Panc1 (cell line): ENCODE measurements at regions not wholly inside any gene's neighbourhood (a gene's known extent, or its start where the extent isn't known, plus 50 kb on each side); places are given as distances from the start of the nearest gene placed in this dataset.

Experiments used
- ATAC-seq: fragments of 200-7000 bp; cut with Tn5 transposase; 2 replicates; pipeline ENCODE4 v1.9.1; 2020; ENCODE audit warnings: mild to moderate bottlenecking, moderate library complexity
- BruUV-seq: library from RNA; stranded (reverse); fragments of 400-500 nt; replicated peaks from 2 replicates; lab custom pipeline; 2021; lab: Mats Ljungman, UMichigan
- CTCF ChIA-PET: fragments of 300-600 bp; sonication (Branson Sonifier 250); formaldehyde crosslinking; loops from one replicate; lab custom pipeline; 2022; ENCODE audit warnings: antibody characterized with exemption; lab: Charles Lee
- POLR2A ChIA-PET: fragments of 300-600 bp; sonication (Branson Sonifier 250); formaldehyde crosslinking; loops from one replicate; lab custom pipeline; 2022; ENCODE audit warnings: antibody characterized with exemption; lab: Charles Lee
- DNase-seq: peaks from one replicate; pipeline ENCODE4 v3.0.0-alpha.2; 2010; ENCODE audit warnings: low read depth, low spot score
- H3K27ac ChIP-seq: 2 replicates; pipeline ENCODE4 v1.5.1; 2011; ENCODE audit warnings: mild to moderate bottlenecking, low read length, inconsistent platforms
- H3K27me3 ChIP-seq: fragments of 200-500 bp; sonication (Bioruptor generic); 2 replicates; pipeline ENCODE4 v1.6.0; 2014; ENCODE audit warnings: low read length, inconsistent platforms; ENCODE audit not compliant: control insufficient read depth, insufficient read depth
- H3K36me3 ChIP-seq: fragments of 200-500 bp; sonication (Bioruptor generic); 2 replicates; pipeline ENCODE4 v1.5.1; 2014; ENCODE audit warnings: inconsistent platforms, mild to moderate bottlenecking, low read length, moderate library complexity; ENCODE audit not compliant: control insufficient read depth, insufficient read depth
- H3K4me1 ChIP-seq: 2 replicates; pipeline ENCODE4 v1.5.1; 2011; ENCODE audit warnings: inconsistent platforms, mild to moderate bottlenecking, low read length, moderate library complexity; ENCODE audit not compliant: control insufficient read depth, insufficient read depth
- H3K4me3 ChIP-seq, 2 experiments: 2 replicates each; pipeline ENCODE4 v1.5.1; 2011 to 2012; ENCODE audit warnings: low read depth in 2 of 2, low read length in 2 of 2, mild to moderate bottlenecking in 2 of 2, inconsistent platforms in 1 of 2, moderate library complexity in 1 of 2
- H3K9me3 ChIP-seq: fragments of 200-500 bp; sonication (Bioruptor generic); 2 replicates; pipeline ENCODE4 v1.5.1; 2014; ENCODE audit warnings: low read depth, mild to moderate bottlenecking, inconsistent platforms, low read length, moderate library complexity; ENCODE audit not compliant: control insufficient read depth, insufficient read depth
- POLR2AphosphoS5 ChIP-seq: IDR thresholded peaks from 2 replicates; pipeline ENCODE4 v1.6.1; 2012; ENCODE audit warnings: mild to moderate bottlenecking, low read depth, low read length, moderate library complexity
- REST ChIP-seq, 2 experiments: IDR thresholded peaks; 2 replicates each; pipeline ENCODE4 v1.6.1; 2011 to 2012; ENCODE audit warnings: low read depth in 2 of 2, control low read depth in 1 of 2, low read length in 1 of 2, mild to moderate bottlenecking in 1 of 2, moderate library complexity in 1 of 2; ENCODE audit not compliant: insufficient read depth in 1 of 2
- SIN3A ChIP-seq: IDR thresholded peaks from 2 replicates; pipeline ENCODE4 v1.6.1; 2012; ENCODE audit warnings: low read depth, mild to moderate bottlenecking, low read length, moderate library complexity, borderline replicate concordance; ENCODE audit not compliant: insufficient read depth
- TCF7L2 ChIP-seq: IDR thresholded peaks from 2 replicates; pipeline ENCODE4 v1.6.1; 2011; ENCODE audit warnings: mild to moderate bottlenecking, low read depth, low read length, inconsistent platforms
- in situ Hi-C: cut with HindIII; loops from 2 replicates; pipeline ENCODE4 v1.10.0; 2016; ENCODE audit warnings: low sequenced_read_pairs, low pct_unique_long_range_greater_than_20kb
- intact Hi-C: fragments of 100-400 bp; cut with micrococcal nuclease; formaldehyde crosslinking; loops from one replicate; pipeline ENCODE4 v1.10.0; 2022; ENCODE audit not compliant: unreplicated experiment
- TF ChIP-seq, protein P1 (sequence below): fragments of 450-650 bp; IDR thresholded peaks from 2 replicates; pipeline ENCODE4 v1.5.1; 2017; ENCODE audit warnings: mild to moderate bottlenecking

DNA sequence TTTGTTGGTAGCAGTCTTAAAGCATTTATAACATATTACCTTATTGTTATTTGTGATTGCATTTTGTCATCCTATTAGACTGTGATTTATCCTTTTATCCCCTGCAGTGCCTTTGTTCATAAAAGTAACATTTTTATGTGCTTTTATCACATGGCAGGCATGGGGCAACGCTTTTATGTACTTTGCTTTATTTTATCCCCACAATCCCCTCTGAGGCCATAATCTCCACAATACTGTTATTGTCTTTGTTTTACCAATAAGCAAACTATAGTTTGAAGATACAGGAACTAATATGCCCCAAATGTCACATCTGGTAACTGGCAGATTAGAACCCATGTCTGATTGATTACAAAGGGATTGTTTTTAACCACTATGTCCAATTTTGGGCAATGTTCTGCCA is 613.5 kb downstream of the REEP3 start:
- TF ChIP-seq REST (IDR thresholded peaks at IDR 0.05; ENCODE audit: insufficient read depth in 1 of 2, low read depth in 2 of 2, low read length in 1 of 2), result no peak
- no peak for TF ChIP-seq TCF7L2
- no peak for TF ChIP-seq POLR2AphosphoS5
- TF ChIP-seq, protein P1, sequence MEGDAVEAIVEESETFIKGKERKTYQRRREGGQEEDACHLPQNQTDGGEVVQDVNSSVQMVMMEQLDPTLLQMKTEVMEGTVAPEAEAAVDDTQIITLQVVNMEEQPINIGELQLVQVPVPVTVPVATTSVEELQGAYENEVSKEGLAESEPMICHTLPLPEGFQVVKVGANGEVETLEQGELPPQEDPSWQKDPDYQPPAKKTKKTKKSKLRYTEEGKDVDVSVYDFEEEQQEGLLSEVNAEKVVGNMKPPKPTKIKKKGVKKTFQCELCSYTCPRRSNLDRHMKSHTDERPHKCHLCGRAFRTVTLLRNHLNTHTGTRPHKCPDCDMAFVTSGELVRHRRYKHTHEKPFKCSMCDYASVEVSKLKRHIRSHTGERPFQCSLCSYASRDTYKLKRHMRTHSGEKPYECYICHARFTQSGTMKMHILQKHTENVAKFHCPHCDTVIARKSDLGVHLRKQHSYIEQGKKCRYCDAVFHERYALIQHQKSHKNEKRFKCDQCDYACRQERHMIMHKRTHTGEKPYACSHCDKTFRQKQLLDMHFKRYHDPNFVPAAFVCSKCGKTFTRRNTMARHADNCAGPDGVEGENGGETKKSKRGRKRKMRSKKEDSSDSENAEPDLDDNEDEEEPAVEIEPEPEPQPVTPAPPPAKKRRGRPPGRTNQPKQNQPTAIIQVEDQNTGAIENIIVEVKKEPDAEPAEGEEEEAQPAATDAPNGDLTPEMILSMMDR, result no peak
- TF ChIP-seq SIN3A, result no peak
- CTCF ChIA-PET, result no interaction called here
- H3K4me3 ChIP-seq, result no peak overlapping the region
- intact Hi-C loops, result no loop called here
- H3K36me3 ChIP-seq, result no peaks in the 10 kb centered on the region
- H3K27ac ChIP-seq, result no peak overlapping the region
- no peaks in the 10 kb centered on the region for H3K4me1 ChIP-seq
- POLR2A ChIA-PET, result no interaction called here
- H3K9me3 ChIP-seq, result no peaks in the 10 kb centered on the region
- ATAC-seq (no peak), DNase-seq (no peak)
- H3K27me3 ChIP-seq, result no peaks in the 10 kb centered on the region; the same call in 1 of the 2 replicates
- in situ Hi-C loops, result no loop called here
- no TSS peak for BruUV-seq

- Histone ChIP-seq H3K36me3 (no peaks in the 10 kb centered on the region), H3K9me3 (no peaks in the 10 kb centered on the region), H3K27ac (no peak overlapping the region), H3K4me3 (no peak overlapping the region), H3K4me1 (no peaks in the 10 kb centered on the region), H3K27me3 (no peaks in the 10 kb centered on the region)
- POLR2A ChIA-PET, result no interaction called here
- ATAC-seq, result no peak
- CTCF ChIA-PET, result interaction anchor here (0.6 kb wide), 1 partner anchor 267 kb away, joined by 14 read pairs; no protein-coding TSS in a partner anchor
- DNase-seq, result no peak
- intact Hi-C loops, result no loop called here
- in situ Hi-C loops, result no loop called here
- no TSS peak for BruUV-seq
- TF ChIP-seq REST (IDR thresholded peaks at IDR 0.05; ENCODE audit: insufficient read depth in 1 of 2, low read depth in 2 of 2, low read length in 1 of 2) (no peak), POLR2AphosphoS5 (no peak), TCF7L2 (no peak), SIN3A (no peak)
- TF ChIP-seq, protein P1, result no peak
Measured at GRCh38 chr10:64142395-64142794, 621.2 kb downstream of the REEP3 start.
